Medulla oblongata (tissue), 1 donor: ENCODE measurements at regions not wholly inside any gene's neighbourhood (a gene's known extent, or its start where the extent isn't known, plus 50 kb on each side); places are given as distances from the start of the nearest gene placed in this dataset.

ENCODE experiments used
- DNase-seq: peaks from one replicate; pipeline ENCODE4 v3.0.0-alpha.2; 2015; ENCODE audit errors: extremely low spot score

DNA sequence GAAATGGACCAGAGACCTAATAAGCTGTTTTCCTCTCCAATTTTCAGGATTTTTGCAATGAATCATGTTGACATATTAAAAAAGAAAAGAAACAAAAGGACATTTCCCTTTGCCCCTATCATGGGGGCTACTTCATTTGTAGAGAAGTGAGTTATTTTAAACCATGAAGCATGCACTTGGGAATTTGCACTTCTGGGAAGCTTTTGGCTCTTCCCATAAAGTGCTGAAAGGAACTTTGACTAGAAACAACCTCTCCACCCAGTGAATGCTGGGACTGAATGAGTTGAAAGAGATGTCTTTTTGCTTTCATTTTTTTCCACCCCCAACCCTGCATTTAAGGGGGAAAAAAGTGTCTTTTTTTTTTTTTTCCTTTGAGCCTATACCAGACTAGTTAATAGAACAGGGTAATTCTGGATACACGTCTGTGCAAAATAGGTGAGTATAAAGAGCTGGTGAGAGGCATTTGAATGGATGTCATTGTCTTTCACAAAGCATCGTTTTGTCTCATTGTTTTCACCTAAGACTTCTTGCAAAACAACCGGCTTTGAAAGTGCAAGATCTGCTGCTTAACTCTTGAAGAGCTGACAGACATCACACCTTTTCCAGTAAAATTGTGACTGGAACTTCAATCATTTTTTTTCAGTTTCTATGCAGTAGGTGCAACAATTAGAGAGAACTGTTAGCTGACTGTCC lies 138.7 kb upstream of the BACH2 start:
- no peak for DNase-seq

GRCh38 chr6:90434094-90434493 lies 137.5 kb upstream of the BACH2 start:
- no peak for DNase-seq

GRCh38 chr6:90432937-90433336 lies 136.3 kb upstream of the BACH2 start:
- DNase-seq: no peak

GRCh38 chr6:90432041-90432775 lies 135.6 kb upstream of the BACH2 start:
- DNase-seq: no peak

DNA sequence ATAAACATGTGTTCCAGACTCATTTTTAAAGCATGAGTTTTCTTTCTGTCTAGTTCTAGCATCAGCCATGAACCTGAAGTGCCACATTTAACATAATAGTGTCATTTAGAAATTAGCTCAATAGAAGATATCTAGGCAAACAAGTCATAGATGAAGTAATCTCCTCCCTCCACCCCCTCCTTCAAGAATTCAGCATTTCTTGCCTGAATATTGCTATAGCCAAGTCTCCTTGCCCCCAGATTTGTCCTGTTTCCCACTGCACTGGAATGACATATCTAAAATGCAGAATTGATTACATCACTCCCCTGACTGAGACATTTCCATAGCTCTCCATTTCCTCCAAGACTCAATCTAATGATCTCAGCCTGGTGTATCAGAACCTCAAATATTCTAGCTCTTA lies 134.9 kb upstream of the BACH2 start:
- DNase-seq: no peak

DNA sequence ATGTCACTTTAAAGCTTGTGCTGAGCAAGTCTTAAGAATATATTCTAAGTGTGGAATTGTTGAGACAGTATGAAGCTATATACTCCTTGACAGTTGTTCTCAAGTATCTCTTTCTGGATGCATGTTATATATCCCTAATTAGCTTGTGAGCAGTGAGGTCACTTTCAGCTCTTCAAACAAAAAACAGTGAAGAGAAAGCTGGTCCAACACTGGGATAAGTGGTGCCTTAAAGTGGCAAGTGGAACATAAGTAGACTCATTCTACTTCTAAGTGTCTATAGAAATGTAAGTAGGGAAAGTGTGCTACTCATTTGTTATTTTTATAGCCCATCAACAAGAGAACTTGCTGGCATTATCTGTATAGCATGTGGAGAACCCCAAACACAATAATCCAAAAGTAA lies 133.1 kb upstream of the BACH2 start:
- DNase-seq: no peak

DNA sequence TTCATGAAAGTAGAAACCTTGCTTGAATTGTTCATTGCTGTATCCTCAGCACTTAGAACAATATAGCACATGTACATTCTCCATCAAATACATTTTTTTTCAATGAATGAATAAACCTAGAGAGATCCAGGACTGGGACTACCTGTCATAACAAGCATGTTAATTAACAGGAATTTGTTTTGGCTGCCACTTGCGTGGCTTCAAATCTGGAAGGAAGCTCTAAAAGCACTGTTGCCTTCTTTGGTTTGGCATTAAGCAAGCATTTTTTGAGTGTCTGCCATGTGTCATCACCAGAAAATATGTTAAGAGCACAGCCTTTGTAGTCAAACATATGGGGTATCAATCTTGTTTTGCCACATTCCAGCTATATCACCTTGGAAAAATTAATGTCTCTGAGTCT lies 131.9 kb upstream of the BACH2 start:
- no peak for DNase-seq

DNA sequence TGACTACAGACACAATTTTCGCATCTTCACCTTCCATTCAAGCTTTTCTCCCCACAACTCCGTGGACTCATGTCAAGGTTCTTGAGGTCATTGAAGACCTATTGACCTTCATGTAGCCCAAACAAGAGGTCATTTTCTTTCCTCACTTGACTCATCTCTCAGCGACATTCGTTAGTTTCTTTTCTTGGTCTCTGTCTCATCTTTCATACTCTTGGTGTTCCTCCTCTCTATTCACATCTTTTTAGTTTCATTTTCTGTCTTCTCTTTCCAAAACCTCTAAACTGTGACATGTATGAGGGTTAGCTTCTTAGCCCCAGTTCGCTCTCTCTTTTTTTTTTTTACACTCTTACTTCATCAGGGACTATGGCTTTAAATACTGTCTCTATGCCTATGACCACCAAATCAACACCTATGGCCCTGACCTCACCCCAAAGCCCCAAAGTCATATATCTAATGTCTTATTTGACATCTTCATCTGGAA lies 128.6 kb upstream of the BACH2 start:
- no peak for DNase-seq

GRCh38 chr6:90424580-90424979 lies 127.9 kb upstream of the BACH2 start:
- DNase-seq: no peak

GRCh38 chr6:90421666-90422065 lies 125.0 kb upstream of the BACH2 start:
- DNase-seq: no peak

- DNase-seq: no peak
Measured at GRCh38 chr6:90420500-90420899, 123.9 kb upstream of the BACH2 start.

GRCh38 chr6:90417385-90417784 lies 120.7 kb upstream of the BACH2 start:
- DNase-seq: no peak

DNA sequence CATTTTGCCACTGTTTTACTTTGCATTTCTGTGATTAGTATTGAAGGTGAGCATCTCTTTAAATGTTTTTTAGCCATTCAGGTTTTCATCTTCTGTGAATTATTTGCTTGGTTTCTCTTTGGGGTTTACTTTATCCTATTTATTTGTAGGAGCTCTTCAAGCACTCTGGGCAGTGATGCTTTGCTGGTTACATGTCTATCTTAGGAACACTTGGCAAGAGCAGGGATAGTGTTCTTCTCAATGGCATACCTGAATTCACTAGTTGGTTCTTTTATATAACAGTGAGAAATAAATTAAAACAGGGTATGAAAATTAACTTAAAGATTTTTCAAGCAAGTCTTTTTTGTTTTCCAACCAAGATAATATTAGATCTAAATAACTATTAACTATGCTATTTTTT lies 119.7 kb upstream of the BACH2 start:
- no peak for DNase-seq

DNA sequence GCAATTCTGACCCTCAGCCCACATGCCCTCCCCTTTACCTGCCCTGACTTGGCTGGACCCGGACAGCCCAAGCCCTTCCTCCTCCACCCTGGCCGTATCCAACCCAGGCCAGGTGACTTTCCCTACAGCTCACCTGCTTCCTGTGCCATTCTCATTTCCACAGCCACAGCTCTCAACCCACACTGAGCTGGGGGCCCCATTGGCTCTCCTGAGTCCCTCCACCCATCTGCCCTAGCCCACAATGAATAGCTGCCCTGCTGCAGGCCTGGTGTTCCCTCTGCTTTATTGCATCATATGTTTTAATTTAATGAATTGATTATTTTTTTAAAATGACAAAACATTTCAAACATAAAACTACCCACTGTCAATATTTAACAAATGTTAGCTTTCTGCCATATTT lies 118.5 kb upstream of the BACH2 start:
- no peak for DNase-seq

- DNase-seq: no peak
Measured at GRCh38 chr6:90414352-90414751, 117.7 kb upstream of the BACH2 start.

- DNase-seq: peak; percentile 24
Measured at GRCh38 chr6:90413867-90414266, 117.2 kb upstream of the BACH2 start.

- no peak for DNase-seq
Measured at GRCh38 chr6:90413396-90413795, 116.8 kb upstream of the BACH2 start.

DNA sequence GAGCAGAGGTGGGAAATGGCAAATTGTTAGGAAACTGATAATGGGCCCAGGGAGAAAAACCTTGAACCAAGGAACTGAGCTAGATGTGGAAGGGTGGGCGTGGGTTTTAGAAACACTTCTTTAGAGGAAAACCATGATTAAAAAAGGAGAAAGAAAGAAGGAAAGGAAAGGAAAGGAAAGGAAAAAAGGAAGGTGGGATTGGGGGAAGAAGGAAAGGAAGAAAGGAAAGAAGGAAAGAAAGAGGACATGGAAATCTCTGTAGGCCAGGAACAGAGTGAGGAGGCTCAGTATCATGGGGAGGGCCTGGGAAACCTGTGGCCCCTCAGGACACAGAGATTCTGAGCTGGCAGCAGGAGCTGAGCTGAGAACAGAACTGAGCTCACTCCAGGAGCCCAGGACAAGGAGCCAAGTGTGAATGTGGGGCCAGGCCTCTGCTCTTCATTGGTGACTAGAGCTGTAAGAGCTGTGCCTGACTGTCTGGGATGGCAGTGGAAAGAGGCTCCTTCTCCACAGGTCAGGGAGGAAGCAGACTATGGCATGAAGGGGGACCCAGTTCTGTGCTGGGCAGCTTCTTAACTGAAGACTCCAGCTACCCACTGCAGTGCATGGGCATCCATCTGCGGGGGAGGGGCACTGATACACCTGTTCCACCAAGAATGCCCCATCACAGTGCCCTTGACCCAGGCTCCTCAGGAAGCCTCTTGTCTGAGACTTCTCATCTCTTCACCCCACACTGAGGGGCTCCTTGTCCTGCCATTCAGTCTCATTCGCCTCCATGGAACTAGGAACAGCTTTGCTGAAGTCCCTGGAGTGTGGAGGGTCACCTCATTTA lies 116.1 kb upstream of the BACH2 start:
- DNase-seq: no peak

DNA sequence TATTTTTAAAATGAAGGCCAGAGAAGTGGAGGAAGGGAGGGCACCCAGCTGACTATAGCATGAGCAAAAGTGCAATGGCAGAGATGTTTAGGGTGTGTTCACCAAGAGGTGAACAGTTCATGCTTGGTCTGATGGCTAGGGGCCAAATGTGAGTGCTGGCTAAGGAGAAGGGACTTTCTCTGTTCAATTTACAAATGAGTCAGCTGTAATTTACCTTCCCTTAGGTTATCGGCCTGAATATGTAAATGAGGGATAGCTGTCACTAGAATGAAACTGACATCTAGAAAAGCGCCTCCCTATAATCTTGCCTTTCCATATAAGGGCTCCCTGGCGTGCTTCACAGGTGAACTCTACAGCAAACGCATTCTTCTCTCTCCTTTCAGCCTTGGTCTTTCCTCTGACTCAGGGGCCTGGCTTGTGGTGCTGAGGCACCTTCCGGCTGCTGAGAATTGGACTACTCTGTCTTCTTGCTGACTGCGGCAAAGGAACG lies 114.7 kb upstream of the BACH2 start:
- no peak for DNase-seq

- no peak for DNase-seq
Measured at GRCh38 chr6:90409700-90410099, 113.1 kb upstream of the BACH2 start.

GRCh38 chr6:90406957-90407356 lies 110.3 kb upstream of the BACH2 start:
- no peak for DNase-seq

DNA sequence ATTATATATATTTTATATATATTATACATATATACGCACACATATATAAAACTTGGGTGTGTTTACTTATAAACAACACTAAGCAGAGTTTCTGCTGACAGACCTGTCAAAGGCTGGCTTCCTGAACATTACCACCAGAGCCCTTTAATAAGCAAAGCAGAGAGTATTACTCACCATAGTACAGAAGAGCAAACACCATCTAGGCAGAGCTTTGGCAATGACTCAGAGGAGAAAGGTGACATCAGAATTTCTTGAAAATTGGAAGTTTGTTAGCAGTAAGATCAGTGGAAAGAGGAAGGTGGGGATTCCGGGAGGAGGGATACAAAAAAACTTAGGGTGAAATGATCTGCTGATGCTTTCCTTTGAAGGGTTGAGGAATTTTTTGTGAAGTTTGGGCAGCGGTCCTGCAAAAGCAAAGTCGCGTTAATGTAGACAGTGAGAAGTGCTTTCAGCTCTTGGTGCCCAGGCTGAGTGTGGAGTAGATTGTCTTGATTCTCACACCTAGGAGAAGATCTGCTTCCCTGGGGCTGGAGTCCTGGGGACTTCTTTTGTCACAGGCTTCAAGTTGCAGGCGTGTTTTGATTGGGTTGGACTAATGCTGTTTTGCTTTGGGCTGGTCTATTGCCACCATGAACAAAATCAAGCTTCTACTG lies 109.6 kb upstream of the BACH2 start:
- DNase-seq: no peak
